H9 (cell line): ENCODE measurements at regions not wholly inside any gene's neighbourhood (a gene's known extent, or its start where the extent isn't known, plus 50 kb on each side); places are given as distances from the start of the nearest gene placed in this dataset.

Source experiments
- DNase-seq: peaks from one replicate; pipeline ENCODE4 v3.0.0-alpha.2; 2017
- H2AFZ ChIP-seq: one replicate; pipeline ENCODE4 v1.6.1; 2013; ENCODE audit warnings: mild to moderate bottlenecking, low read length, control low read depth, moderate library complexity
- H2AK5ac ChIP-seq: 2 replicates; pipeline ENCODE4 v1.6.1; 2013; ENCODE audit warnings: low read length, control low read depth, mixed read lengths; ENCODE audit not compliant: insufficient read length
- H2BK120ac ChIP-seq: one replicate; pipeline ENCODE4 v1.6.1; 2013; ENCODE audit warnings: low read depth, mild to moderate bottlenecking, low read length, control low read depth, inconsistent platforms; ENCODE audit not compliant: poor library complexity, severe bottlenecking
- H2BK12ac ChIP-seq: 2 replicates; pipeline ENCODE4 v1.6.1; 2013; ENCODE audit warnings: low read length, control low read depth, mixed read lengths, low read depth; ENCODE audit not compliant: insufficient read length
- H2BK15ac ChIP-seq: 2 replicates; pipeline ENCODE4 v1.6.1; 2013; ENCODE audit warnings: low read depth, low read length, control low read depth
- H2BK20ac ChIP-seq: one replicate; pipeline ENCODE4 v1.6.1; 2013; ENCODE audit warnings: low read depth, mild to moderate bottlenecking, low read length, control low read depth, inconsistent platforms; ENCODE audit not compliant: poor library complexity, severe bottlenecking
- H2BK5ac ChIP-seq: 2 replicates; pipeline ENCODE4 v1.6.1; 2013; ENCODE audit warnings: low read length, control low read depth, mixed read lengths; ENCODE audit not compliant: insufficient read length
- H3K14ac ChIP-seq: 2 replicates; pipeline ENCODE4 v1.6.1; 2013; ENCODE audit warnings: low read length, control low read depth; ENCODE audit not compliant: insufficient read depth
- H3K18ac ChIP-seq: 2 replicates; pipeline ENCODE4 v1.6.1; 2013; ENCODE audit warnings: low read depth, mild to moderate bottlenecking, mixed read lengths, low read length, control low read depth; ENCODE audit not compliant: insufficient read length
- H3K23ac ChIP-seq: 2 replicates; pipeline ENCODE4 v1.6.1; 2013; ENCODE audit warnings: low read length, control low read depth, mixed read lengths, low read depth; ENCODE audit not compliant: insufficient read length
- H3K23me2 ChIP-seq: 2 replicates; pipeline ENCODE4 v1.6.1; 2013; ENCODE audit warnings: low read depth, mild to moderate bottlenecking, mixed read lengths, low read length, control low read depth; ENCODE audit not compliant: insufficient read length, poor library complexity, severe bottlenecking
- H3K27ac ChIP-seq: 2 replicates; pipeline ENCODE4 v1.5.1; 2013; ENCODE audit warnings: low read length, control low read depth, mixed read lengths, low read depth; ENCODE audit not compliant: insufficient read length
- H3K27me3 ChIP-seq: 2 replicates; pipeline ENCODE4 v1.6.1; 2013; ENCODE audit warnings: low read length, control low read depth, inconsistent platforms; ENCODE audit not compliant: insufficient read depth
- H3K4ac ChIP-seq: 2 replicates; pipeline ENCODE4 v1.6.1; 2013; ENCODE audit warnings: low read depth, mild to moderate bottlenecking, control low read depth, inconsistent platforms, low read length, moderate library complexity
- H3K4me1 ChIP-seq: 2 replicates; pipeline ENCODE4 v1.6.1; 2013; ENCODE audit warnings: low read length, control low read depth, inconsistent platforms; ENCODE audit not compliant: insufficient read depth
- H3K4me2 ChIP-seq: 2 replicates; pipeline ENCODE4 v1.6.1; 2013; ENCODE audit warnings: low read length, control low read depth, mixed read lengths; ENCODE audit not compliant: insufficient read length, insufficient read depth
- H3K56ac ChIP-seq: 2 replicates; pipeline ENCODE4 v1.6.1; 2013; ENCODE audit warnings: low read depth, mild to moderate bottlenecking, mixed read lengths, low read length, control low read depth; ENCODE audit not compliant: insufficient read length
- H3K79me1 ChIP-seq: 2 replicates; pipeline ENCODE4 v1.6.1; 2013; ENCODE audit warnings: low read depth, mild to moderate bottlenecking, moderate library complexity, low read length, control low read depth, inconsistent platforms; ENCODE audit not compliant: insufficient read depth, poor library complexity, severe bottlenecking
- H3K79me2 ChIP-seq: 2 replicates; pipeline ENCODE4 v1.6.1; 2013; ENCODE audit warnings: low read length, control low read depth, inconsistent platforms; ENCODE audit not compliant: insufficient read depth
- H3K9ac ChIP-seq: 2 replicates; pipeline ENCODE4 v1.6.1; 2013; ENCODE audit warnings: low read length, control low read depth, mixed read lengths; ENCODE audit not compliant: insufficient read length; ENCODE audit errors: extremely low read depth
- H3K9me3 ChIP-seq: one replicate; pipeline ENCODE4 v1.6.1; 2013; ENCODE audit warnings: low read depth, low read length, inconsistent platforms; ENCODE audit not compliant: control insufficient read depth
- H3T11ph ChIP-seq: one replicate; pipeline ENCODE4 v1.6.1; 2013; ENCODE audit warnings: mild to moderate bottlenecking, low read length, control low read depth, inconsistent platforms
- H4K20me1 ChIP-seq: one replicate; pipeline ENCODE4 v1.6.1; 2013; ENCODE audit not compliant: control insufficient read depth, insufficient read length, insufficient read depth
- H4K5ac ChIP-seq: 2 replicates; pipeline ENCODE4 v1.6.1; 2013; ENCODE audit warnings: low read depth, mild to moderate bottlenecking, mixed read lengths, low read length, control low read depth; ENCODE audit not compliant: insufficient read length
- H4K8ac ChIP-seq: replicated peaks from 2 replicates; pipeline ENCODE4 v1.6.1; 2013; ENCODE audit warnings: low read length, control low read depth, mixed read lengths, low read depth; ENCODE audit not compliant: insufficient read length
- H4K91ac ChIP-seq: 2 replicates; pipeline ENCODE4 v1.6.1; 2013; ENCODE audit warnings: low read depth, mild to moderate bottlenecking, moderate library complexity, mixed read lengths, low read length, control low read depth; ENCODE audit not compliant: insufficient read length
- H3K27ac Mint-ChIP-seq, 3 experiments: 2 replicates in 2 of 3; 3 replicates in 1 of 3; pipeline ENCODE4 v1.8.0; 2020 to 2021; ENCODE audit warnings: mixed read lengths in 3 of 3, mild to moderate bottlenecking in 1 of 3, moderate library complexity in 1 of 3
- H3K27me3 Mint-ChIP-seq: 2 replicates; pipeline ENCODE4 v1.8.0; 2021; ENCODE audit warnings: low read depth, mild to moderate bottlenecking, moderate library complexity, mixed read lengths
- H3K36me3 Mint-ChIP-seq, 3 experiments: 2 replicates in 2 of 3; 3 replicates in 1 of 3; pipeline ENCODE4 v1.8.0; 2020 to 2021; ENCODE audit warnings: low read depth in 3 of 3, mixed read lengths in 3 of 3; ENCODE audit not compliant: insufficient read depth in 1 of 3
- H3K4me1 Mint-ChIP-seq, 2 experiments: 2 replicates each; pipeline ENCODE4 v1.8.0; 2020; ENCODE audit warnings: mixed read lengths in 2 of 2
- H3K4me3 Mint-ChIP-seq, 2 experiments: 2 replicates in 1 of 2; 3 replicates in 1 of 2; pipeline ENCODE4 v1.8.0; 2020 to 2021; ENCODE audit warnings: mild to moderate bottlenecking in 2 of 2, mixed read lengths in 2 of 2, moderate library complexity in 1 of 2
- H3K9me3 Mint-ChIP-seq, 2 experiments: 2 replicates in 1 of 2; 3 replicates in 1 of 2; pipeline ENCODE4 v1.8.0; 2020; ENCODE audit warnings: mild to moderate bottlenecking in 2 of 2, mixed read lengths in 2 of 2, moderate library complexity in 1 of 2
- WGBS: extraction: QIAGEN DNeasy Blood & Tissue Kit; methylation state at CpG from one replicate; pipeline ENCODE4 v1.1.7; 2013; ENCODE audit warnings: missing lambda C conversion rate, low lambda C conversion rate, mixed read lengths; ENCODE audit not compliant: insufficient read length; ENCODE audit errors: extremely low coverage; 5-methylcytosine and 5-hydroxymethylcytosine counted together
- TF ChIP-seq, protein P1 (sequence below): fragments of 200-600 bp; sonication (generic); conservative IDR thresholded peaks from 3 replicates; pipeline ENCODE4 v1.8.0; 2021; ENCODE audit warnings: antibody characterized with exemption, mild to moderate bottlenecking

DNA sequence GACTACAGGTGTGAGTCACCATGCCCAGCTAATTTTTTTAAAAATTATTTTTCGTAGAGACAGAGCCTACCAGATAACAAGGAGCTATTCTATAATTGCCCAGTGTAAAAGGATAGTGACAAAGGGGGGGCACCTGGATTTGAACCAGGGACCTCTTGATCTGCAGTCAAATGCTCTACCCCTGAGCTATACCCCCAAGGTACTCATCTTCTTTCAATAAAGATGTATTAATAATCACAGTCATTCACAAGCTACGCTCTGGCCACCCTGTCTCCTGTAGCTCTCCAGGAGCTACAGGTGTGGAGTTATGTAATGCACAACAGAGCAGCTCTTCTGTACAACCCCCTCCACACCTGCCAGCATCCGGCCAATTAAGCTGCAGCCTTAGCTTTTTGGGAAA is 83.5 kb downstream of the ZNF777 start:
- TF ChIP-seq, protein P1, sequence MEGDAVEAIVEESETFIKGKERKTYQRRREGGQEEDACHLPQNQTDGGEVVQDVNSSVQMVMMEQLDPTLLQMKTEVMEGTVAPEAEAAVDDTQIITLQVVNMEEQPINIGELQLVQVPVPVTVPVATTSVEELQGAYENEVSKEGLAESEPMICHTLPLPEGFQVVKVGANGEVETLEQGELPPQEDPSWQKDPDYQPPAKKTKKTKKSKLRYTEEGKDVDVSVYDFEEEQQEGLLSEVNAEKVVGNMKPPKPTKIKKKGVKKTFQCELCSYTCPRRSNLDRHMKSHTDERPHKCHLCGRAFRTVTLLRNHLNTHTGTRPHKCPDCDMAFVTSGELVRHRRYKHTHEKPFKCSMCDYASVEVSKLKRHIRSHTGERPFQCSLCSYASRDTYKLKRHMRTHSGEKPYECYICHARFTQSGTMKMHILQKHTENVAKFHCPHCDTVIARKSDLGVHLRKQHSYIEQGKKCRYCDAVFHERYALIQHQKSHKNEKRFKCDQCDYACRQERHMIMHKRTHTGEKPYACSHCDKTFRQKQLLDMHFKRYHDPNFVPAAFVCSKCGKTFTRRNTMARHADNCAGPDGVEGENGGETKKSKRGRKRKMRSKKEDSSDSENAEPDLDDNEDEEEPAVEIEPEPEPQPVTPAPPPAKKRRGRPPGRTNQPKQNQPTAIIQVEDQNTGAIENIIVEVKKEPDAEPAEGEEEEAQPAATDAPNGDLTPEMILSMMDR: no peak
- Histone ChIP-seq H3K4ac (no peak overlapping the region), H3K79me2 (no peaks in the 10 kb centered on the region), H3K4me2 (no peak overlapping the region), H2BK120ac (no peak overlapping the region), H3K56ac (no peak overlapping the region), H2AFZ (no peak overlapping the region), H3K79me1 (no peaks in the 10 kb centered on the region), H3K27me3 (no peaks in the 10 kb centered on the region), H3K9ac (no peak overlapping the region), H2BK5ac (no peak overlapping the region), H3K14ac (no peak overlapping the region), H2BK12ac (no peak overlapping the region), H3T11ph (no peak overlapping the region), H4K20me1 (no peaks in the 10 kb centered on the region), H3K9me3 (peaks cover 5% of the 10 kb centered on the region), H3K4me1 (no peaks in the 10 kb centered on the region), H4K8ac (no peak overlapping the region), H3K27ac (no peak overlapping the region), H4K91ac (no peak overlapping the region), H2AK5ac (no peak overlapping the region), H2BK20ac (no peak overlapping the region), H4K5ac (no peak overlapping the region), H2BK15ac (no peak overlapping the region), H3K23ac (no peak overlapping the region), H3K18ac (no peak overlapping the region), H3K23me2 (no peaks in the 10 kb centered on the region)
- Mint-ChIP-seq H3K27ac (peak overlapping the region in 1 of 3 experiments; percentile 62; a peak in 1 of 7 replicates), H3K9me3 (peaks cover 30 to 33% of the 10 kb centered on the region in 2 experiments), H3K27me3 (peaks cover 7% of the 10 kb centered on the region), H3K36me3 (peaks cover 2 to 9% (median 9%) of the 10 kb centered on the region in 3 experiments; a peak in 4 of 7 replicates), H3K4me3 (no peak overlapping the region), H3K4me1 (no peaks in the 10 kb centered on the region)
- no CpG with 5 or more reads among the region's 3 CpGs for WGBS
- no peak for DNase-seq
